ENCODE measurements at regions not wholly inside any gene's neighbourhood (a gene's known extent, or its start where the extent isn't known, plus 50 kb on each side); places are given as distances from the start of the nearest gene placed in this dataset.

- TF ChIP-seq, protein P1, sequence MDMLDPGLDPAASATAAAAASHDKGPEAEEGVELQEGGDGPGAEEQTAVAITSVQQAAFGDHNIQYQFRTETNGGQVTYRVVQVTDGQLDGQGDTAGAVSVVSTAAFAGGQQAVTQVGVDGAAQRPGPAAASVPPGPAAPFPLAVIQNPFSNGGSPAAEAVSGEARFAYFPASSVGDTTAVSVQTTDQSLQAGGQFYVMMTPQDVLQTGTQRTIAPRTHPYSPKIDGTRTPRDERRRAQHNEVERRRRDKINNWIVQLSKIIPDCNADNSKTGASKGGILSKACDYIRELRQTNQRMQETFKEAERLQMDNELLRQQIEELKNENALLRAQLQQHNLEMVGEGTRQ (IDR thresholded peaks at IDR 0.05; ENCODE audit: low read length): no peak
- TF ChIP-seq, protein P2, sequence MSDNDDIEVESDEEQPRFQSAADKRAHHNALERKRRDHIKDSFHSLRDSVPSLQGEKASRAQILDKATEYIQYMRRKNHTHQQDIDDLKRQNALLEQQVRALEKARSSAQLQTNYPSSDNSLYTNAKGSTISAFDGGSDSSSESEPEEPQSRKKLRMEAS (IDR thresholded peaks at IDR 0.05): no peak
- TF ChIP-seq CHD1 (IDR thresholded peaks at IDR 0.05; ENCODE audit: low read depth, low read length): no peak
- no peak for TF ChIP-seq JUND (IDR thresholded peaks at IDR 0.05; ENCODE audit: low read length)
These were observed 556.1 kb downstream of the TYW1 start (continued) for GRCh38 chr7:67552738-67553137.

Data from H1 (cell line).